Cardiac muscle cell (in vitro differentiated cells and primary cell): ENCODE measurements at regions not wholly inside any gene's neighbourhood (a gene's known extent, or its start where the extent isn't known, plus 50 kb on each side); places are given as distances from the start of the nearest gene placed in this dataset.

Experiments used
- DNase-seq, 2 donors: peaks; one replicate each; pipeline versions ENCODE4 v3.0.0 to v3.0.0-alpha.2; 2010 to 2017; ENCODE audit warnings: low read depth in 1 of 2, low spot score in 1 of 2
- H3K27ac ChIP-seq: fragments of 200-600 bp; sonication (generic); 2 replicates; pipeline ENCODE4 v1.5.1; 2016
- H3K27me3 ChIP-seq: fragments of 200-600 bp; sonication (generic); 2 replicates; pipeline ENCODE4 v1.6.0; 2016; ENCODE audit warnings: control low read depth
- H3K36me3 ChIP-seq: fragments of 200-600 bp; sonication (generic); 2 replicates; pipeline ENCODE4 v1.5.1; 2016; ENCODE audit warnings: control low read depth
- H3K4me1 ChIP-seq: fragments of 200-600 bp; sonication (generic); 2 replicates; pipeline ENCODE4 v1.8.1; 2017; ENCODE audit warnings: low read depth, mild to moderate bottlenecking, mixed run types
- H3K4me3 ChIP-seq: fragments of 200-600 bp; sonication (generic); 2 replicates; pipeline ENCODE4 v1.5.1; 2016; ENCODE audit warnings: mild to moderate bottlenecking
- H3K9me3 ChIP-seq: fragments of 200-600 bp; sonication (generic); 2 replicates; pipeline ENCODE4 v1.5.1; 2017; ENCODE audit warnings: low read depth, mild to moderate bottlenecking, control low read depth
- CTCF ChIP-seq: IDR thresholded peaks from 2 replicates; pipeline ENCODE4 v1.5.1; 2012; ENCODE audit warnings: low read depth, mild to moderate bottlenecking, low read length

- no peak for TF ChIP-seq CTCF
- Histone ChIP-seq H3K4me3 (no peak overlapping the region), H3K27ac (no peak overlapping the region), H3K4me1 (no peaks in the 10 kb centered on the region), H3K9me3 (no peaks in the 10 kb centered on the region), H3K36me3 (no peaks in the 10 kb centered on the region), H3K27me3 (no peaks in the 10 kb centered on the region)
- DNase-seq, result peak in 1 of 2 donors; percentile 6
Measured at GRCh38 chr6:141152951-141153350, 979.8 kb upstream of the GJE1 start.

GRCh38 chr6:141151710-141152417, 980.9 kb upstream of the GJE1 start:
- no peak for DNase-seq
- no peak for TF ChIP-seq CTCF

GRCh38 chr6:141141870-141142269, 990.9 kb upstream of the GJE1 start:
- DNase-seq, result no peak
- Histone ChIP-seq H3K4me1 (no peaks in the 10 kb centered on the region), H3K27ac (no peak overlapping the region), H3K9me3 (no peaks in the 10 kb centered on the region), H3K27me3 (no peaks in the 10 kb centered on the region), H3K4me3 (no peak overlapping the region), H3K36me3 (no peaks in the 10 kb centered on the region)
- no peak for TF ChIP-seq CTCF

More at GRCh38 chr6:141151710-141152417, 980.9 kb upstream of the GJE1 start:
- Histone ChIP-seq H3K36me3 (no peaks in the 10 kb centered on the region), H3K9me3 (no peaks in the 10 kb centered on the region), H3K4me3 (no peak overlapping the region), H3K27ac (no peak overlapping the region), H3K27me3 (no peaks in the 10 kb centered on the region), H3K4me1 (no peaks in the 10 kb centered on the region)

- no peak overlapping the region for H3K27ac ChIP-seq
- no peak for TF ChIP-seq CTCF
- no peak for DNase-seq
- H3K27me3 ChIP-seq, result no peaks in the 10 kb centered on the region
- no peaks in the 10 kb centered on the region for H3K36me3 ChIP-seq
- H3K4me1 ChIP-seq, result no peaks in the 10 kb centered on the region
- H3K9me3 ChIP-seq, result no peaks in the 10 kb centered on the region
- H3K4me3 ChIP-seq, result no peak overlapping the region
Measured at GRCh38 chr6:141140905-141141304, 991.8 kb upstream of the GJE1 start.

GRCh38 chr6:141139461-141139860, 993.3 kb upstream of the GJE1 start:
- no peaks in the 10 kb centered on the region for H3K27me3 ChIP-seq
- TF ChIP-seq CTCF, result no peak
- H3K4me3 ChIP-seq, result no peak overlapping the region
- DNase-seq, result no peak
- no peaks in the 10 kb centered on the region for H3K36me3 ChIP-seq
- no peak overlapping the region for H3K27ac ChIP-seq
- no peaks in the 10 kb centered on the region for H3K4me1 ChIP-seq
- H3K9me3 ChIP-seq, result no peaks in the 10 kb centered on the region

- Histone ChIP-seq H3K9me3 (no peaks in the 10 kb centered on the region), H3K27me3 (no peaks in the 10 kb centered on the region), H3K36me3 (no peaks in the 10 kb centered on the region), H3K4me3 (no peak overlapping the region), H3K4me1 (no peaks in the 10 kb centered on the region), H3K27ac (no peak overlapping the region)
- TF ChIP-seq CTCF, result no peak
- DNase-seq, result no peak
Measured at GRCh38 chr6:141134723-141135122, 998.0 kb upstream of the GJE1 start.
